ENCODE measurements at regions not wholly inside any gene's neighbourhood (a gene's known extent, or its start where the extent isn't known, plus 50 kb on each side); places are given as distances from the start of the nearest gene placed in this dataset.

DNA sequence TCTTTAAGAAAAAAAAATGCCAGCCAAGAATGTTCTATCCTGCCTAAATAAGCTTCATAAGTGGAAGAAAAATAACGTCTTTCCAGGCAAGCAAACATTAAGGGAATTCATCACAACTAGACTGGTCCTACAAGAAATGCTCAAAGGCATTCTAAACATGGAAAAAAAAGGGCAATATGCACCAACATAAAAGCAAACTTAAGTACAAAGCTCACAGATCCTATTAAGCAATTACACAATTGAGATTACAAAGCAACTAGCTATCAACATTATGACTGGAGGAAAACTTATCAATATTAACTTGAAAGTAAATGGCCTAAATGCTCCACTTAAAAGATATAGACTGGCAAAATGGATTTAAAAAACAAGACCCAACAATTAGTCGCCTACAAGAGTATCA, 240.6 kb upstream of the CTAGE1 start:
- Histone ChIP-seq H3K27me3 (ENCODE audit: control insufficient read depth, insufficient read depth, low read length) (no peaks in the 10 kb centered on the region), H3K36me3 (ENCODE audit: control insufficient read depth, insufficient read depth, low read length) (no peaks in the 10 kb centered on the region), H3K9me3 (replicated peaks; ENCODE audit: control insufficient read depth, low read depth, low read length) (peaks cover 14% of the 10 kb centered on the region), H3K27ac (ENCODE audit: low read length) (no peak overlapping the region), H3K4me1 (ENCODE audit: control insufficient read depth, insufficient read depth, low read length) (no peaks in the 10 kb centered on the region), H3K4me3 (ENCODE audit: low read length) (no peak overlapping the region)
- DNase-seq = no peak
- WGBS (ENCODE audit: insufficient coverage) = no CpG with 5 or more reads among the region's 2 CpGs

DNA sequence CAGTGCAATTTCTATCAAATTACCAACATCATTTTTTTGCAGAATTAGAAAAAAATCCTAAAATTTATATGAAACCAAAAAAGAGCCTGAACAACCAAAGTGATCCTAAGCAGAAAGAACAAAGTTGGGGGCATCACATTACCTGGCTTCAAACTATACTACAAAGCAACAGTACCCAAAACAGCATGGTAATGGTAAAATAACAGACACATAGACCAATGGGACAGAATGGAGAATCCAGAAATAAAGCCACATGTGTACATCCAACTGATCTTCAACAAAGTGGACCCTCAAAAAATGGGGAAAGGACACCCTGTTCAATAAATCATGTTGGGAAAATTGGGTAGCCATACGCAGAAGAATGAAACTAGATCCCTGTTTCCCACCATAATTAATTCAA, 245.7 kb upstream of the CTAGE1 start:
- Histone ChIP-seq H3K4me3 (ENCODE audit: low read length) (no peak overlapping the region), H3K27me3 (ENCODE audit: control insufficient read depth, insufficient read depth, low read length) (no peaks in the 10 kb centered on the region), H3K36me3 (ENCODE audit: control insufficient read depth, insufficient read depth, low read length) (no peaks in the 10 kb centered on the region), H3K4me1 (ENCODE audit: control insufficient read depth, insufficient read depth, low read length) (no peaks in the 10 kb centered on the region), H3K27ac (ENCODE audit: low read length) (no peak overlapping the region), H3K9me3 (replicated peaks; ENCODE audit: control insufficient read depth, low read depth, low read length) (peaks cover 7% of the 10 kb centered on the region)
- no peak for DNase-seq
- WGBS (ENCODE audit: insufficient coverage) = no CpG with 5 or more reads among the region's 1 CpG

DNA sequence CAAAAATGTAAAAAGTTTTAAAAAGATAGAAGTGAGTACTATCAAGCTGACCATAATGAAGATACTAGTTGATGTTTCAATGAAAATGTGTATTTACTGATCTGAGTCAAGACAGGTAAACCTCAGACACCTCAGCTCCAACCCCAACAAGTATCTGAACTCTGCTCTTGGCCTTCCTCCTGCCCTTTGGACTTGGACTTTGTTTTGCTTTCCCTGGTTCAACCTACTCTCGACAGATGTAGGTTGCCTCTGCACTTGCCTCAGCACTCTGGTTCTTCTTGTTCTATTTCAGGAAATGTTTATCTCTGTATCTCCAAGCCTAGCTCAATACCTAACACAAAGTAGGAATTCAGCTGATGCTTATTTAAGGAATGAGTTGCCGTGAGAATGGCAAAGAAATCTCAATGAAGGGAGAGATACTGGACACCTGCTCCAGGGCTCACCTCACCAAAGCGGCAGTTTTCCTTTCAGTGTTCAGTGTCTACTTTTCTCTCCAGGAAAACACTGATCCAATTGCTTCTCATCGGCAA, 248.8 kb upstream of the CTAGE1 start:
- 92% methylated on average over 3 of the region's 4 CpGs for WGBS (ENCODE audit: insufficient coverage)
- Histone ChIP-seq H3K4me1 (ENCODE audit: control insufficient read depth, insufficient read depth, low read length) (no peaks in the 10 kb centered on the region), H3K9me3 (replicated peaks; ENCODE audit: control insufficient read depth, low read depth, low read length) (peaks cover 7% of the 10 kb centered on the region), H3K4me3 (ENCODE audit: low read length) (no peak overlapping the region), H3K36me3 (ENCODE audit: control insufficient read depth, insufficient read depth, low read length) (no peaks in the 10 kb centered on the region), H3K27me3 (ENCODE audit: control insufficient read depth, insufficient read depth, low read length) (no peaks in the 10 kb centered on the region), H3K27ac (ENCODE audit: low read length) (no peak overlapping the region)
- no peak for DNase-seq

- H3K27ac ChIP-seq (ENCODE audit: low read length) = no peak overlapping the region
- no peaks in the 10 kb centered on the region for H3K4me1 ChIP-seq (ENCODE audit: control insufficient read depth, insufficient read depth, low read length)
- H3K27me3 ChIP-seq (ENCODE audit: control insufficient read depth, insufficient read depth, low read length) = no peaks in the 10 kb centered on the region
- no peak overlapping the region for H3K4me3 ChIP-seq (ENCODE audit: low read length)
- 100% methylated on average over 1 of the region's 4 CpGs for WGBS (ENCODE audit: insufficient coverage)
- no peaks in the 10 kb centered on the region for H3K36me3 ChIP-seq (ENCODE audit: control insufficient read depth, insufficient read depth, low read length)
- no peak for DNase-seq
- H3K9me3 ChIP-seq (replicated peaks; ENCODE audit: control insufficient read depth, low read depth, low read length) = peaks cover 7% of the 10 kb centered on the region
Measured at GRCh38 chr18:22667156-22667555, 249.4 kb upstream of the CTAGE1 start.

DNA sequence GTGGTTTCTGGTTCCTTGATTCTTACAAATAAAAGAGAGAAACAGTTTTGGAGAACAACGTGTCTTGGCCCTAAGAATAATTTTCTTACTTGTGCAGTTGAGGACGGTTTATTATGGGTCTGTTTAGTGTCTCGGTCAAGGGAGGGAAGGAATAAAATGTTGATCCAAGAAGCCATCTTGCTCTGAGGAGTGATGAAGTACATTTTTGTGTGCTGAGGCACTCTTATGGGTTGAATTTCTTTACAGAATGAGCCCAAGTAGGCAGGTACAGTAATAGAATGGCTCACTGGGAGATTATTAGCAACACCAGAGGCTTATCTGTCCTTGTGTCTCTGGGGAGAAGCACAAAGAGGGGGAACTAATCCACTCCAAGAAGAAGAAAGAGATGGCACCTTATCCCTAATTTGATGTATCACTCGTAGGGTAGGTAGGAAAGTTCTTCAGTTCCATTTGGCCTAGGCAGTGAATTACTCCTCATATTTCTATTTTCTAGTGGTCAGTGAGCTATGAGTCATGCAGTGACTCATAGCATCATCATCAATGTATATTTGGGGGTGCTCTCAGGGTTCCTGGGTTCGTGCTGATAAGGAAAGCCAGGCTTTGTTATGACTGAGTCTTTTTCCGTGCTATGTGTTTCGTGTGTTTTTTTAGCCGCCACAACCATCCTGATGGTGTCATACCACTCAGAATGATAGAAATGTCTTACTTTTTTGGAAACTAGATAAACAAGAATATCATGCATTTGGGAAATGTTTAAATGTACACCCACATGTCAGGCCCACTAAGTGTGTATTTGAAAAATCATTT, 250.1 kb upstream of the CTAGE1 start:
- Histone ChIP-seq H3K27me3 (ENCODE audit: control insufficient read depth, insufficient read depth, low read length) (no peaks in the 10 kb centered on the region), H3K4me3 (ENCODE audit: low read length) (no peak overlapping the region), H3K4me1 (ENCODE audit: control insufficient read depth, insufficient read depth, low read length) (no peaks in the 10 kb centered on the region), H3K36me3 (ENCODE audit: control insufficient read depth, insufficient read depth, low read length) (no peaks in the 10 kb centered on the region), H3K9me3 (replicated peaks; ENCODE audit: control insufficient read depth, low read depth, low read length) (peaks cover 5% of the 10 kb centered on the region), H3K27ac (ENCODE audit: low read length) (no peak overlapping the region)
- DNase-seq = no peak
- WGBS (ENCODE audit: insufficient coverage) = 69% methylated on average over 2 of the region's 8 CpGs

- no peaks in the 10 kb centered on the region for H3K36me3 ChIP-seq (ENCODE audit: control insufficient read depth, insufficient read depth, low read length)
- no peaks in the 10 kb centered on the region for H3K4me1 ChIP-seq (ENCODE audit: control insufficient read depth, insufficient read depth, low read length)
- H3K27ac ChIP-seq (ENCODE audit: low read length) = no peak overlapping the region
- no peak overlapping the region for H3K4me3 ChIP-seq (ENCODE audit: low read length)
- H3K9me3 ChIP-seq (replicated peaks; ENCODE audit: control insufficient read depth, low read depth, low read length) = peaks cover 2% of the 10 kb centered on the region
- no peak for DNase-seq
- 82% methylated on average over 2 of the region's 2 CpGs for WGBS (ENCODE audit: insufficient coverage)
- H3K27me3 ChIP-seq (ENCODE audit: control insufficient read depth, insufficient read depth, low read length) = no peaks in the 10 kb centered on the region
Measured at GRCh38 chr18:22668496-22668895, 250.8 kb upstream of the CTAGE1 start.

- DNase-seq = no peak
- no peaks in the 10 kb centered on the region for H3K4me1 ChIP-seq (ENCODE audit: control insufficient read depth, insufficient read depth, low read length)
- no CpG with 5 or more reads among the region's 1 CpG for WGBS (ENCODE audit: insufficient coverage)
- H3K4me3 ChIP-seq (ENCODE audit: low read length) = no peak overlapping the region
- H3K9me3 ChIP-seq (replicated peaks; ENCODE audit: control insufficient read depth, low read depth, low read length) = no peaks in the 10 kb centered on the region
- H3K27ac ChIP-seq (ENCODE audit: low read length) = no peak overlapping the region
- no peaks in the 10 kb centered on the region for H3K27me3 ChIP-seq (ENCODE audit: control insufficient read depth, insufficient read depth, low read length)
- no peaks in the 10 kb centered on the region for H3K36me3 ChIP-seq (ENCODE audit: control insufficient read depth, insufficient read depth, low read length)
Measured at GRCh38 chr18:22670914-22671313, 253.2 kb upstream of the CTAGE1 start.

- H3K36me3 ChIP-seq (ENCODE audit: control insufficient read depth, insufficient read depth, low read length) = no peaks in the 10 kb centered on the region
- no peak overlapping the region for H3K4me3 ChIP-seq (ENCODE audit: low read length)
- H3K4me1 ChIP-seq (ENCODE audit: control insufficient read depth, insufficient read depth, low read length) = no peaks in the 10 kb centered on the region
- H3K27me3 ChIP-seq (ENCODE audit: control insufficient read depth, insufficient read depth, low read length) = no peaks in the 10 kb centered on the region
- no peaks in the 10 kb centered on the region for H3K9me3 ChIP-seq (replicated peaks; ENCODE audit: control insufficient read depth, low read depth, low read length)
- no peak overlapping the region for H3K27ac ChIP-seq (ENCODE audit: low read length)
- no CpG with 5 or more reads among the region's 3 CpGs for WGBS (ENCODE audit: insufficient coverage)
- DNase-seq = no peak
Measured at GRCh38 chr18:22673182-22673862, 255.6 kb upstream of the CTAGE1 start.

DNA sequence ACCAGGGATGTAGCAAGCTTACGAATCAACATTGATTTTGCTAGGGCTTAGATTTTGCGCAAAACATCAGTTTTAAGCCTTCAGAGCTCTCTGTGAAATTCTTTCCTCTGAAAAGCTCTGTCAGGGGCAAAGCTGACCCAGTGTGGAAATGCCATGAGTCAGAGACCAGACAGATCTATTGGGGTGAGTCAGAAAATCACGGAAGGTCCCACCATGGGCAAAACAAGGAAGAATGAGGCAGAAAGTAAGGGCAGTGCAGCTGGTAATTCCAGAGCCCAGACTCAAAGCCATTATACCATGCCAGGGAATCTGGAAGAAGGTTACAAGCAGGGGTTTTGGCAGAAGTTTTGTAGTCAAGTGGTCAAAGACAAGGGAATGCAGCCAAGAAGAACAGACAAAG, 256.6 kb upstream of the CTAGE1 start:
- H3K9me3 ChIP-seq (replicated peaks; ENCODE audit: control insufficient read depth, low read depth, low read length) = no peaks in the 10 kb centered on the region
- no peaks in the 10 kb centered on the region for H3K27me3 ChIP-seq (ENCODE audit: control insufficient read depth, insufficient read depth, low read length)
- H3K36me3 ChIP-seq (ENCODE audit: control insufficient read depth, insufficient read depth, low read length) = no peaks in the 10 kb centered on the region
- H3K4me1 ChIP-seq (ENCODE audit: control insufficient read depth, insufficient read depth, low read length) = no peaks in the 10 kb centered on the region
- no peak overlapping the region for H3K4me3 ChIP-seq (ENCODE audit: low read length)
- no peak overlapping the region for H3K27ac ChIP-seq (ENCODE audit: low read length)
- DNase-seq = no peak
- 93% methylated on average over 3 of the region's 3 CpGs for WGBS (ENCODE audit: insufficient coverage)

- no peaks in the 10 kb centered on the region for H3K27me3 ChIP-seq (ENCODE audit: control insufficient read depth, insufficient read depth, low read length)
- no peak overlapping the region for H3K4me3 ChIP-seq (ENCODE audit: low read length)
- H3K36me3 ChIP-seq (ENCODE audit: control insufficient read depth, insufficient read depth, low read length) = no peaks in the 10 kb centered on the region
- no peak overlapping the region for H3K27ac ChIP-seq (ENCODE audit: low read length)
- H3K9me3 ChIP-seq (replicated peaks; ENCODE audit: control insufficient read depth, low read depth, low read length) = no peaks in the 10 kb centered on the region
- no peak for DNase-seq
- no peaks in the 10 kb centered on the region for H3K4me1 ChIP-seq (ENCODE audit: control insufficient read depth, insufficient read depth, low read length)
Measured at GRCh38 chr18:22675006-22675405, 257.3 kb upstream of the CTAGE1 start.

Measured in muscle of leg (tissue), 3 donors.